22Rv1 (cell line): ENCODE measurements at regions not wholly inside any gene's neighbourhood (a gene's known extent, or its start where the extent isn't known, plus 50 kb on each side); places are given as distances from the start of the nearest gene placed in this dataset.

Experiments
- ZFX ChIP-seq: fragments of 450-650 bp; IDR thresholded peaks from 2 replicates; pipeline ENCODE4 v1.6.1; 2017; ENCODE audit warnings: antibody characterized with exemption, borderline replicate concordance
- TF ChIP-seq, protein P1 (sequence below): fragments of 450-650 bp; IDR thresholded peaks from 2 replicates; pipeline ENCODE4 v1.5.1; 2017; ENCODE audit warnings: mild to moderate bottlenecking

DNA sequence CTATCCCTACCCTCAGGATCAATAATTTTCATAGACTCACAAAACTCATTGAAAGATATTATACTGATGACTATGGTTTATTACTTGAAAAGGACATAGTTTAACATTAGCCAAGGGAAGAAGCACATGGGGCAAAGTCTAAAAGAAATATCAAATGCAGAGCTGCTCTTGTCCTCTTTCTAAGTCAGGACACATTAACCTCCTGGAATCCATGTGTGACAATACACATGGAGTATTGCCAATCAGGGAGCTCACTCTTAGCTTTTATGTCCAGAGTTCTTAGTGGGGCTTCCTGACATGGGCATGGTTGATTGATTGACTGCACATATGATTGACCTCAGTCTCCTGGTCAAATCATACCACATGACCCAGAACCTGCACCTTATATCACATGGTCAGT lies 165.5 kb upstream of the COX7C start:
- TF ChIP-seq, protein P1, sequence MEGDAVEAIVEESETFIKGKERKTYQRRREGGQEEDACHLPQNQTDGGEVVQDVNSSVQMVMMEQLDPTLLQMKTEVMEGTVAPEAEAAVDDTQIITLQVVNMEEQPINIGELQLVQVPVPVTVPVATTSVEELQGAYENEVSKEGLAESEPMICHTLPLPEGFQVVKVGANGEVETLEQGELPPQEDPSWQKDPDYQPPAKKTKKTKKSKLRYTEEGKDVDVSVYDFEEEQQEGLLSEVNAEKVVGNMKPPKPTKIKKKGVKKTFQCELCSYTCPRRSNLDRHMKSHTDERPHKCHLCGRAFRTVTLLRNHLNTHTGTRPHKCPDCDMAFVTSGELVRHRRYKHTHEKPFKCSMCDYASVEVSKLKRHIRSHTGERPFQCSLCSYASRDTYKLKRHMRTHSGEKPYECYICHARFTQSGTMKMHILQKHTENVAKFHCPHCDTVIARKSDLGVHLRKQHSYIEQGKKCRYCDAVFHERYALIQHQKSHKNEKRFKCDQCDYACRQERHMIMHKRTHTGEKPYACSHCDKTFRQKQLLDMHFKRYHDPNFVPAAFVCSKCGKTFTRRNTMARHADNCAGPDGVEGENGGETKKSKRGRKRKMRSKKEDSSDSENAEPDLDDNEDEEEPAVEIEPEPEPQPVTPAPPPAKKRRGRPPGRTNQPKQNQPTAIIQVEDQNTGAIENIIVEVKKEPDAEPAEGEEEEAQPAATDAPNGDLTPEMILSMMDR, result no peak
- no peak for TF ChIP-seq ZFX
